HG03439 (cell line): ENCODE measurements at regions not wholly inside any gene's neighbourhood (a gene's known extent, or its start where the extent isn't known, plus 50 kb on each side); places are given as distances from the start of the nearest gene placed in this dataset.

Source experiments
- ATAC-seq: cut with Tn5 transposase; IDR thresholded peaks from one replicate; pipeline ENCODE4 v1.9.1; 2021; ENCODE audit warnings: mild to moderate bottlenecking, moderate library complexity; ENCODE audit not compliant: unreplicated experiment

GRCh38 chr9:23287390-23287789 is 538.6 kb downstream of the ELAVL2 start:
- no peak for ATAC-seq

- ATAC-seq = no peak
Observed at GRCh38 chr9:23288545-23288944, 537.5 kb downstream of the ELAVL2 start.

GRCh38 chr9:23290973-23291372 is 535.1 kb downstream of the ELAVL2 start:
- no peak for ATAC-seq

- ATAC-seq = no peak
Observed at GRCh38 chr9:23302281-23302680, 523.8 kb downstream of the ELAVL2 start.

- no peak for ATAC-seq
Observed at GRCh38 chr9:23306731-23307130, 519.3 kb downstream of the ELAVL2 start.

DNA sequence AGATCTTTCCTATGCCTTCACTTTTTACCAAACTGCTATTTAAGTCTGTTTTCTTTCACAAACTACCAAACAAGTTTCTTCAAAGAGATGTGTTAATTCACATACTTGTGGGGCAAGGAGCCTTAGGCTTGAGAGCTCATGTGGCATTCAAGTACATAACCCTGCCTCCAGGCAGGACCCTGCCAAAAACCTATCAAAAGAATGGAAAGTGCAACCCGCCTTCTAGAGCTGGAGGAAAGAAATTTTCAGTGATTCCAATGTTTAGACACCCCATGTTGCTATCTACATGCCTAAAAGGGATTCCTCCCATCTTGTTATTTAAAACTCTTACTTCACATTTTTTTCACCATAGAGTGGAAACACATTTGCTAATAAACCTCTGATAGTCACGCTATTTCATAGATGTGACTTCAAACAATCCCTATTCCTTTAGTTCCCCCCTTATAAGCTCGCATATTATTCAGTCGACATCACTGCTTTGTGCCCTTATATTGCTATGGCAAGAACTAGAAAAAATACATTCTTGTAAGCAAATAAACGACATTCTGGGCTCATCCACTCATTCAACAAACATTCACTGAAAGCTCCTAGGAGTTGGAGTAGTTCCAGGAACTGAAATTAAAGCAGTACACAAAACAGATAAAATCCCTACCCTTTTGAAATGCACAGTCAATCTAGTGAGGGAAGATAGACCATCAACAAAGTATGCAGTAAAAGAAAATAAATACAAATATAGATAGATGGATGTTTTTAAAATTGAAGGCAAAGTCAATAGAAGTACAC is 518.1 kb downstream of the ELAVL2 start:
- no peak for ATAC-seq

GRCh38 chr9:23309800-23310199 is 516.2 kb downstream of the ELAVL2 start:
- ATAC-seq = no peak

DNA sequence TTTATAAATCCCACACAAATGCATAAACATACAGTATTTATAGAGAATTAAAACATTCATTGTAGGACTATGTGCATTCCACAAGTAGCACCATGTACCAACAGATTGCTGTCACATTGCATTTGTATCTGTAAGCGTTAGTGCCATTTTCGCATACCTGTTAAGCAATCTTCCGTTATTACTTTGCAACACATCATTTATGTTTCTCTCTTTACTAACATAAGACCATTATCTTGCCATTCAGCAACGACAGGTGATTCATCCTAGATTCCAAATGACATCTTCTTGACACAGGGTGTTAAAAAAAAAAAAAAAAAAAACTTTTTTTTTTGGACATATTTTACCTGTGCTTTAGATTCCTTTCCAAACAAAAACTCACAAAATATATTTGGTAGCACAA is 511.8 kb downstream of the ELAVL2 start:
- no peak for ATAC-seq

- no peak for ATAC-seq
Observed at GRCh38 chr9:23319092-23319491, 506.9 kb downstream of the ELAVL2 start.

DNA sequence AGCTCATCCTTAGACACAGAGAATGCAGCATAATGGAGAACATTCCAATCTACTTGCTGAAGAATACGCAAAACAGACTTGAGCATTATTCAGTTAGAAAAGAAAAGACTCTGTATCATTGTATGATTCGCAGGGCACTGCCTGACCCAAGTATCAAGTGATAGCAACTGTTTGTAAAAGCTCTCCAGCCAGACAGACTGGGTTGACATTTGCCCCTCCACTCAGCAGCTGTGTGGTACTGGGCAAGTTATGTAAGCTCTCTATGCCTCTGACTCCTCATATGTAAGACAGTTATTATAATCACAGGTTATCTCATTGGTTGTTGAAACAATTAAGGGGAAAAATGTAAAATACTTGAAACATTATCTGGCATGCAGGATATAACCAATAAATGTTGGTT is 505.0 kb downstream of the ELAVL2 start:
- no peak for ATAC-seq

- no peak for ATAC-seq
Observed at GRCh38 chr9:23322392-23322791, 503.6 kb downstream of the ELAVL2 start.

GRCh38 chr9:23324511-23324910 is 501.5 kb downstream of the ELAVL2 start:
- no peak for ATAC-seq

GRCh38 chr9:23326597-23326996 is 499.4 kb downstream of the ELAVL2 start:
- ATAC-seq = no peak

GRCh38 chr9:23341346-23341745 is 484.7 kb downstream of the ELAVL2 start:
- ATAC-seq = no peak

DNA sequence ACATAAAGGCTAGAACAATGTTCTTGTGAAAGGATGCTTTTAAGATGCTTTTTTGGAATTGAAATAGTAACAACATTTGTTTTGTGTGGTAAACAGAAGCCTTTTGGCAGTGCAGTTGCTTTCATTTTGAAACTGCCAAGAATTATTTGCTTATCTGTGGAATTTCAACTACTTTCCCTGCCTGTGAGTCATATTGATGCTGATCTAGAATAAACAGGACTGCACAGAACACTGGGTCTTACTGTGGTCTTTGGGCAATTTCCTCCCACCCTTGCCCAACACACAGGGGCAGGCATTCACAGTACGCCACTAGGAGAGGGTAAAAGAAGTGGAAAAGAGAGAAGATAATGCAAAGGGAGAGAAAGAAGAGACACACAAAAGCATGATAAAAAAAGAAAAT is 483.7 kb downstream of the ELAVL2 start:
- ATAC-seq = no peak

GRCh38 chr9:23343226-23343625 is 482.8 kb downstream of the ELAVL2 start:
- no peak for ATAC-seq

- ATAC-seq = no peak
Observed at GRCh38 chr9:23361096-23361495, 464.9 kb downstream of the ELAVL2 start.

DNA sequence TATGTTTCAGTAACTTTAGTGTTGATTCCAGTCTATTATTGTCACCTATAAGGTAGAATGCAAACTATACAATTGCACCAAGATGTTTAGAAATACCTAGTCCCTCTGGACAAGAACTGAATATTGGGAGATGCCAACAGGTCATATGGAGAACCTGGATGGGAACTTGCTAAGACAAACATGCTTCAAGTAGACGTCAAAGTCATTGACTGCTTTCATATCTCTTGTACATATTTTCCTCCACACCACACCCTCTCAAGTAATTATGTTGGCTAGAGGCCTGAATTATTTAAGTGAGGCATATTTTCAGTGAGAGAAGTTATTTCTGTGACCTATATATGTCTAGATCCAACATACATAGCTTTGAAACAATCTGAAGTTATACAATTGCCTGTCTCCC is 453.3 kb downstream of the ELAVL2 start:
- ATAC-seq = no peak

GRCh38 chr9:23375511-23375910 is 450.5 kb downstream of the ELAVL2 start:
- ATAC-seq = no peak

GRCh38 chr9:23379842-23380241 is 446.2 kb downstream of the ELAVL2 start:
- ATAC-seq = no peak

- ATAC-seq = no peak
Observed at GRCh38 chr9:23380821-23381220, 445.2 kb downstream of the ELAVL2 start.

GRCh38 chr9:23382418-23382817 is 443.6 kb downstream of the ELAVL2 start:
- no peak for ATAC-seq

DNA sequence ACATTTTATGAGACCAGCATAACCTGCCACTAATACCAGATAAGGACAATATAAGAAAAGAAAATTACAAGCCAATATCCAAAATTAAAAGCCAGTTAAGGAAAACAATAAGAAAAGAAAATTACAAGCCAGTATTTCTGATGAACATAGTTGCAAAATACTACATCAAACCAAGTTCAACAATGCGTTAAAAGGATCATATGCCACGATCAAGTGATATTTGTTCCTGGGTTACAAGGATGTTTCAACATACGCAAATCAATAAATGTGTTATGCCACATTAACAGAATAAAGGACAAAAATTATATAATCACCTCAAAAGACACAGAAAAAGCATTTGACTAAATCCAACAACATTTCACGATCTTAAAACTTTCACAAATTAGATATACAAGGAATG is 431.9 kb downstream of the ELAVL2 start:
- no peak for ATAC-seq
